HFFc6 (cell line): ENCODE measurements at regions not wholly inside any gene's neighbourhood (a gene's known extent, or its start where the extent isn't known, plus 50 kb on each side); places are given as distances from the start of the nearest gene placed in this dataset.
A peak's percentile ranks its signal among the peaks of the same experiment; 100 is the strongest.

Source experiments
- DNase-seq: peaks from one replicate; pipeline ENCODE4 v3.0.0-alpha.2; 2018
- H3K27ac Mint-ChIP-seq: 2 replicates; pipeline ENCODE4 v1.8.0; 2020; ENCODE audit warnings: mild to moderate bottlenecking, mixed read lengths
- H3K27me3 Mint-ChIP-seq: 2 replicates; pipeline ENCODE4 v1.8.0; 2021; ENCODE audit warnings: mild to moderate bottlenecking, moderate library complexity, mixed read lengths; ENCODE audit not compliant: insufficient read depth
- H3K36me3 Mint-ChIP-seq: 2 replicates; pipeline ENCODE4 v1.8.0; 2021; ENCODE audit warnings: low read depth, mixed read lengths
- H3K4me1 Mint-ChIP-seq: 2 replicates; pipeline ENCODE4 v1.8.0; 2020; ENCODE audit warnings: low read depth, mixed read lengths
- H3K4me3 Mint-ChIP-seq: 2 replicates; pipeline ENCODE4 v1.8.0; 2020; ENCODE audit warnings: mild to moderate bottlenecking, moderate library complexity, mixed read lengths
- H3K9me3 Mint-ChIP-seq: 2 replicates; pipeline ENCODE4 v1.8.0; 2020; ENCODE audit warnings: mild to moderate bottlenecking, mixed read lengths
- TF ChIP-seq, protein P1 (sequence below): fragments of 200-600 bp; sonication (generic); IDR thresholded peaks from 2 replicates; pipeline ENCODE4 v1.5.0; 2021; ENCODE audit warnings: antibody characterized with exemption, mild to moderate bottlenecking

DNA sequence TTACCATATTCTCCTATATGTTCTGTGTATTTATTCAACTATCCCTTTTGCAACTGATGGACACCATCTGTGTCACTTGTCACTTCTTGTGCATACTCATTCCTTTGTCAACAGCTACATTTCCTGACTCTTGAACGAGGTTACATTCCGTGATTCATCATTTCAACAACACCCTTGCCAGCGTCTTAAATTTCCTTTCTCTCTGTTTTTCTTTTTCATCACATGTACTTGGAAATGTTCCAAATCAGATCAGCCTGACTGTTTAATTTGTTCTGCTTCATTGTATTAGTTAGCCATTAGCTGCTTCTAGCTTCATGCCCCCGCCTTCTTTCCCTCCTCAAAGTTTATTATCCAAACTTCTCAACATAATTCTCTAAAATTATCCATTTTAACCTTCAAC, 173.0 kb downstream of the ADGRL4 start:
- peak overlapping the region; percentile 61 for H3K4me3 Mint-ChIP-seq
- H3K36me3 Mint-ChIP-seq = no peaks in the 10 kb centered on the region
- no peaks in the 10 kb centered on the region for H3K27me3 Mint-ChIP-seq
- TF ChIP-seq, protein P1, sequence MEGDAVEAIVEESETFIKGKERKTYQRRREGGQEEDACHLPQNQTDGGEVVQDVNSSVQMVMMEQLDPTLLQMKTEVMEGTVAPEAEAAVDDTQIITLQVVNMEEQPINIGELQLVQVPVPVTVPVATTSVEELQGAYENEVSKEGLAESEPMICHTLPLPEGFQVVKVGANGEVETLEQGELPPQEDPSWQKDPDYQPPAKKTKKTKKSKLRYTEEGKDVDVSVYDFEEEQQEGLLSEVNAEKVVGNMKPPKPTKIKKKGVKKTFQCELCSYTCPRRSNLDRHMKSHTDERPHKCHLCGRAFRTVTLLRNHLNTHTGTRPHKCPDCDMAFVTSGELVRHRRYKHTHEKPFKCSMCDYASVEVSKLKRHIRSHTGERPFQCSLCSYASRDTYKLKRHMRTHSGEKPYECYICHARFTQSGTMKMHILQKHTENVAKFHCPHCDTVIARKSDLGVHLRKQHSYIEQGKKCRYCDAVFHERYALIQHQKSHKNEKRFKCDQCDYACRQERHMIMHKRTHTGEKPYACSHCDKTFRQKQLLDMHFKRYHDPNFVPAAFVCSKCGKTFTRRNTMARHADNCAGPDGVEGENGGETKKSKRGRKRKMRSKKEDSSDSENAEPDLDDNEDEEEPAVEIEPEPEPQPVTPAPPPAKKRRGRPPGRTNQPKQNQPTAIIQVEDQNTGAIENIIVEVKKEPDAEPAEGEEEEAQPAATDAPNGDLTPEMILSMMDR = no peak
- no peaks in the 10 kb centered on the region for H3K9me3 Mint-ChIP-seq
- DNase-seq = peak; percentile 81
- peak overlapping the region; percentile 79 for H3K27ac Mint-ChIP-seq
- H3K4me1 Mint-ChIP-seq = peaks cover 65% of the 10 kb centered on the region

DNA sequence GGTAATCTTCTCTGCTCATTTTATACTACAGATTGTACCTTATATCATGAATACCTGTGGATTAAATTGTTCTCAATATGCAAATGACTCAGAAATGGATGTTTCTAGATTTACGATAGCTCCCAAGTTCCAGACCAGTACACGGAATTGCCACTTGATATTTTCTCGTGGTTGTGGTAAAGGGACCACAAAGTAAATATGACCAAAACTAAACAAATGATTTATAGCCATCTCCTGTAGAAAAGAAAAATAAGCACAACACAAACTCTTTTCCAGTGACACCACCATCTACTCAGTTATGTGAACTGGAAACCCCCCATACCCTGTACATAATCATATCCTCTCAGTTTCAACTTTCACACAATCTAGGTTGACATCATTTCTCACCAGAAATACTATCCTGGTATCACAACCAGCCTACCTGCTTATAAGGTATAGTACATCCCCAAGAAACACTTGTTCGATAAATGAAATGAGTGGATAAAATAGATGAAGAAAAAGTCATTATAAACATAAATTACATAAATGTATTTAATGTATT, 172.3 kb downstream of the ADGRL4 start:
- no peak for DNase-seq
- no peak overlapping the region for H3K4me3 Mint-ChIP-seq
- no peaks in the 10 kb centered on the region for H3K27me3 Mint-ChIP-seq
- TF ChIP-seq, protein P1 = no peak
- H3K4me1 Mint-ChIP-seq = peaks cover 65% of the 10 kb centered on the region
- H3K9me3 Mint-ChIP-seq = no peaks in the 10 kb centered on the region
- peak overlapping the region; percentile 79; the same call in 1 of the 2 replicates for H3K27ac Mint-ChIP-seq
- no peaks in the 10 kb centered on the region for H3K36me3 Mint-ChIP-seq

DNA sequence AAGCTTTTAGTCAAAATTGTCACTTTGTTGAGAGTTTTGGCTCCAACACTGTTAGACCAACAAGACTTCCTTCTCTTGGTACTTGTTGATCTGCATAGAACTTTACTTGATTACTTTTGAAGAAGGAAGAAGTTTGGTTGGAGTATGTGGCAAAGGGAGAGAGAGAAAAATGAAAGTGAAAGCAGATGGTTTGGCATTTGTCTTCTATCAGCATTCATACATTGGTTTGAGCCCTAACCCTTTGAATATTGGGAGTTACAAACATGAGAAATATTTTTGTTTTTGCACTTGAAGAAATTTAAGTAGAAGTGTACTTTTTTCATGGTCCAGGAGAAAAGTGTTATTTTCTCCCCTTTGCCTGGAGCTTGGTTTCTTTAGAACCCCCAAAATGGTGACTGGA, 169.8 kb downstream of the ADGRL4 start:
- Mint-ChIP-seq H3K4me3 (peak overlapping the region; percentile 61), H3K9me3 (no peaks in the 10 kb centered on the region), H3K36me3 (no peaks in the 10 kb centered on the region), H3K4me1 (peaks cover 72% of the 10 kb centered on the region), H3K27ac (peak overlapping the region; percentile 54), H3K27me3 (no peaks in the 10 kb centered on the region)
- TF ChIP-seq, protein P1 = no peak
- no peak for DNase-seq

DNA sequence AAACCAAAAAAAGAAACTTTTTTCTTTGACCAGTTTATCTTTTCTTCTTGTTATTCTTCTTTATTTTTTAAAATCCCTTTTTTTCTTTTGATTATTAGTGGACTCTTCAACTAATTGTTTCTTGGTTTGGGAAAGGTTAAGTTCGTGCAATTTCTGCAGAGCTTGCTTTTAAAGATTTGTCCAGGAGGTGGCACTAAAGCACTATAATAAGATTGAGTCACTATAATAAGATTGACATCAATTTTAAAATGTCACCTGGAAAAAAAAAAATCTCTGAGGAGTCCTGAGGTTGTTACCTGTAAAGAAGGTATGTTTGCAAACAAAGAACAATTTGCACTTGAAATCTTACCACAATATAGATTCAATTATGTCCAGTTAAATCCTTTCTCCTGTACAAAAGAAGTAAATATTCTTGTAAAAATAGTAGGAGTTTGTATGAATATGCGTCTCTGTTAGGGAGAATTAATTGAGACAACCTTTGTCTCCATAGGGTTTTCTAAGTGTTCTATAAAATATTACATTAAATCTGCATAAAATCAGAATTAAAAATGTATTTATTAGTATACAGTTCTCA, 166.7 kb downstream of the ADGRL4 start:
- H3K9me3 Mint-ChIP-seq = peaks cover under 1% of the 10 kb centered on the region; the same call in 1 of the 2 replicates
- no peak overlapping the region for H3K27ac Mint-ChIP-seq
- TF ChIP-seq, protein P1 = peak; percentile 92
- H3K4me3 Mint-ChIP-seq = no peak overlapping the region
- H3K36me3 Mint-ChIP-seq = no peaks in the 10 kb centered on the region; the same call in 1 of the 2 replicates
- peaks cover 75% of the 10 kb centered on the region for H3K4me1 Mint-ChIP-seq
- H3K27me3 Mint-ChIP-seq = no peaks in the 10 kb centered on the region
- peak; percentile 39 for DNase-seq
